Calu3 (cell line): ENCODE measurements at regions not wholly inside any gene's neighbourhood (a gene's known extent, or its start where the extent isn't known, plus 50 kb on each side); places are given as distances from the start of the nearest gene placed in this dataset.
A peak's percentile ranks its signal among the peaks of the same experiment; 100 is the strongest.

ENCODE experiments used
- BruUV-seq: library from RNA; stranded (reverse); fragments of 400-500 nt; replicated peaks from 2 replicates; lab custom pipeline; 2021; lab: Mats Ljungman, UMichigan
- CTCF ChIA-PET: fragments of 300-600 bp; sonication (Branson Sonifier 250); formaldehyde crosslinking; loops from one replicate; lab custom pipeline; 2022; ENCODE audit warnings: antibody characterized with exemption; lab: Charles Lee
- DNase-seq: peaks from one replicate; pipeline ENCODE4 v3.0.0; 2022
- H3K27ac Mint-ChIP-seq: one replicate; pipeline ENCODE4 v1.8.0; 2022; ENCODE audit warnings: mixed read lengths; ENCODE audit not compliant: unreplicated experiment
- H3K27me3 Mint-ChIP-seq: one replicate; pipeline ENCODE4 v1.8.0; 2022; ENCODE audit warnings: mixed read lengths; ENCODE audit not compliant: unreplicated experiment
- H3K36me3 Mint-ChIP-seq: one replicate; pipeline ENCODE4 v1.8.0; 2022; ENCODE audit warnings: mild to moderate bottlenecking, moderate library complexity, mixed read lengths; ENCODE audit not compliant: insufficient read depth, unreplicated experiment
- H3K4me1 Mint-ChIP-seq: one replicate; pipeline ENCODE4 v1.8.0; 2022; ENCODE audit warnings: mild to moderate bottlenecking, low read depth, mixed read lengths; ENCODE audit not compliant: unreplicated experiment
- H3K4me3 Mint-ChIP-seq: one replicate; pipeline ENCODE4 v1.8.0; 2022; ENCODE audit warnings: mild to moderate bottlenecking, low read depth, moderate library complexity, mixed read lengths; ENCODE audit not compliant: unreplicated experiment
- H3K9me3 Mint-ChIP-seq: one replicate; pipeline ENCODE4 v1.8.0; 2022; ENCODE audit warnings: low read depth, mixed read lengths; ENCODE audit not compliant: unreplicated experiment
- intact Hi-C: fragments of 100-400 bp; cut with micrococcal nuclease; formaldehyde crosslinking; loops from one replicate; pipeline ENCODE4 v1.10.0; 2022; ENCODE audit not compliant: unreplicated experiment
- TF ChIP-seq, protein P1 (sequence below): fragments of 200-600 bp; IDR thresholded peaks from one replicate; pipeline ENCODE4 v1.8.0; 2022; ENCODE audit warnings: antibody characterized with exemption; ENCODE audit not compliant: unreplicated experiment

DNA sequence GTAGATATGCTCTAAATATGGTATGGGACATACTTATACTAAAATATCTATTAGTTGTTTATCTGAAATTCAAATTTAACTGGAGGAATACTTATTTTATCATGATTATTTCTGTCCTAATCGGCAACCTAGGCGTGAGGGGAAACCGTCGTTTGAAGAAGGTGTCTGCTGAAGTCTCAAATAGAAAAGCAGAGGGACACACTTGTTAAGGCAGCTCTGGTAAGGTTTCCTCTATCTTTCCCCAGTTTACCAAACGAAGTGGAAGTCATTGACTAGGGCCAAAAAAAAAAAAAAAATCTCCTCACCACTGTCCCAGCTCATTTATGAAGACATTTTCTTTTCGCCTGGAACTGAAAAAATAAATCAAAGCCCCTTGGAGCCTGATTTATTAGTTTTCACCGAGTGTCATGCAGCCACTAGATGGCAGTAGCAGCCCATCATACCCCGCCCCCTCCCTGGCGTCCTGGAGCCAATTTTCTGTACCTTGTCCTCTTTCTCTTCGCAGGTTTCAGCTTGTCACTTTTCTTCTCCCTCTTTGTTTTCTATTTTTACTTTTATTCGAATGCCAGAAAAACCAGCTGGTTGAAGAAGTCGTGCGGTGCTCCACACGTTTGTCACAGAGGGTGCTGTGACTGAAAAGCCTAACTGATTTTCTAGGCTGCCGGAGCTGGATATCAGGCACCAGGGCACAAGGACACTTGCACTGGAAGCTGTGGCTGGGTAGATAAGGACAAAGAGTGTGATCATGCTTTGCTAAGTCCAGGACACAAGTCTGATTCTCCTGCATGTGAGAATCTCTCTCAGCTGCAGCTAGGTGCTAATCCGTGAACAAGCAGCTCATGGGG lies 238.7 kb downstream of the ZPLD1 start:
- H3K4me3 Mint-ChIP-seq: peak overlapping the region; percentile 64
- H3K4me1 Mint-ChIP-seq: peaks cover 8% of the 10 kb centered on the region

DNA sequence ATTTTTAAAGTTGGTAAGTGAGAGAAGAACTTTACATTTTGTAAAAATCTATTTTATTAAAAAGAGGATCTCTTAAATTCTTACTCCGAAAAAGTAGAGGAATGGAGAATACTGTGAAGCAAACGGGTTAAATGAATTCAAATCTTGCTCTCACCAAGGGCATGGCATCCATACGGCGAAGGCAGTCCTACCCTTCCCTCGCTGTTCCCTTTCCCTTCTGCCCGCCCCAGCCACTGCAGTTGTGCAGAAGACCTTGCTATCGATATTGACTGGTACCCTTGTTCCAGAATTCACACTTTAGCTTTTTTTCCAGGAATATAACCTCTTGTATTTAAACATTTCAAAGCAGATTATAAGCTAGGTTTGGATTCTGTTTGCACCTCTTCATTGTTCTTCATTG lies 239.5 kb downstream of the ZPLD1 start:
- DNase-seq: no peak
- Mint-ChIP-seq H3K27ac (no peak overlapping the region), H3K36me3 (peaks cover 4% of the 10 kb centered on the region), H3K27me3 (no peaks in the 10 kb centered on the region), H3K4me3 (no peak overlapping the region), H3K4me1 (peaks cover 8% of the 10 kb centered on the region), H3K9me3 (no peaks in the 10 kb centered on the region)
- CTCF ChIA-PET: interaction anchor here (1.3 to 1.4 kb wide), 2 partner anchors 49 to 445 kb away, joined by 3 to 6 read pairs; no protein-coding TSS in a partner anchor
- no TSS peak for BruUV-seq
- intact Hi-C loops: loop anchor here (5.0 to 10.0 kb wide), 5 partner anchors 453 to 1788 kb away; no protein-coding TSS in a partner anchor
- TF ChIP-seq, protein P1, sequence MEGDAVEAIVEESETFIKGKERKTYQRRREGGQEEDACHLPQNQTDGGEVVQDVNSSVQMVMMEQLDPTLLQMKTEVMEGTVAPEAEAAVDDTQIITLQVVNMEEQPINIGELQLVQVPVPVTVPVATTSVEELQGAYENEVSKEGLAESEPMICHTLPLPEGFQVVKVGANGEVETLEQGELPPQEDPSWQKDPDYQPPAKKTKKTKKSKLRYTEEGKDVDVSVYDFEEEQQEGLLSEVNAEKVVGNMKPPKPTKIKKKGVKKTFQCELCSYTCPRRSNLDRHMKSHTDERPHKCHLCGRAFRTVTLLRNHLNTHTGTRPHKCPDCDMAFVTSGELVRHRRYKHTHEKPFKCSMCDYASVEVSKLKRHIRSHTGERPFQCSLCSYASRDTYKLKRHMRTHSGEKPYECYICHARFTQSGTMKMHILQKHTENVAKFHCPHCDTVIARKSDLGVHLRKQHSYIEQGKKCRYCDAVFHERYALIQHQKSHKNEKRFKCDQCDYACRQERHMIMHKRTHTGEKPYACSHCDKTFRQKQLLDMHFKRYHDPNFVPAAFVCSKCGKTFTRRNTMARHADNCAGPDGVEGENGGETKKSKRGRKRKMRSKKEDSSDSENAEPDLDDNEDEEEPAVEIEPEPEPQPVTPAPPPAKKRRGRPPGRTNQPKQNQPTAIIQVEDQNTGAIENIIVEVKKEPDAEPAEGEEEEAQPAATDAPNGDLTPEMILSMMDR: no peak

More for the DNA sequence above, 238.7 kb downstream of the ZPLD1 start:
- TF ChIP-seq, protein P1: peak; percentile 75
- H3K27ac Mint-ChIP-seq: peak overlapping the region; percentile 52
- H3K27me3 Mint-ChIP-seq: no peaks in the 10 kb centered on the region
- DNase-seq: peak; percentile 73
- CTCF ChIA-PET: interaction anchor here (0.6 to 1.4 kb wide), 11 partner anchors 49 to 1941 kb away, joined by 3 to 8 read pairs (median 3); no protein-coding TSS in a partner anchor
- peaks cover 4% of the 10 kb centered on the region for H3K36me3 Mint-ChIP-seq
- no peaks in the 10 kb centered on the region for H3K9me3 Mint-ChIP-seq
- intact Hi-C loops: loop anchor here (1.0 to 10.0 kb wide), 6 partner anchors 68 to 1789 kb away; no protein-coding TSS in a partner anchor
- no TSS peak for BruUV-seq

DNA sequence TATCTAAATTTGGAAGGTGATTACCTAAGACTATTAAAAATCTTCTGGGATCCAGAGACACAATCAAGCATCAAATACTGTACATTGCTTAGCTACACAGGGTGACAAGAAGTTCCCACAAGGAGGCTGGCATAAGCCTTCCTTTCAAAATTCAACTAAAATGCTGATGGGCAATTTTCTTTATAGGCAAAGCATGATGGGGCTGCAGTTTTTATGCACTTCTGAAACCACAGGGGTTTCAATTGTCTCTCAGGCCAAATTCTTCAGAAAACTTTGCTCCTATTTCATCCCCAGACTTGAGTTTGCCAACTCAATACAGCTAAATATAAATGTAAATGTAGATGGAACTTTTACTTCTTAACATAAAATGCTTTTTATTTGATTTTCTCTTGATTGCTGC lies 241.6 kb downstream of the ZPLD1 start:
- Mint-ChIP-seq H3K27me3 (no peaks in the 10 kb centered on the region), H3K9me3 (no peaks in the 10 kb centered on the region), H3K27ac (no peak overlapping the region), H3K4me3 (no peak overlapping the region), H3K4me1 (peaks cover 8% of the 10 kb centered on the region), H3K36me3 (peaks cover 4% of the 10 kb centered on the region)
- no peak for DNase-seq
- no TSS peak for BruUV-seq
- intact Hi-C loops: loop anchor here (10.0 kb wide), 3 partner anchors 618 to 818 kb away; no protein-coding TSS in a partner anchor
- TF ChIP-seq, protein P1: no peak
- CTCF ChIA-PET: no interaction called here

DNA sequence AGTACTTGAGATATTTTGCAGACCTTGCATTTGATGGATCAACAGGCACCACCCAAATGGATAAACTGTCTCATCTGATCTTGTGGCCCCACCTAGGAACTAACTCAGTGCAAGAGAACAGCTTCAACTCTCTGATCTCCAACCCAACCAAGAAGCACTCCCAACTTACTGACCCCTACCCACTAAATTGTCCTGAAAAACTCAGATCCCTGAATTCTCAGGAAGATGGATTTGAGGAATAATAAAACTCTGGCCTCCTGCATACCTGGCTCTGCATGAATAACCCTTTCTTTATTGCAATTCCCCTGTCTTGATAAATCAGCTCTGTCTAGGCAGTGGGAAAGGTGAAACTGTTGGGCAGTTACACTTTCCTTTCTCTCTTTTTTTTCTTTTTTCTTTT lies 247.9 kb downstream of the ZPLD1 start:
- TF ChIP-seq, protein P1: no peak
- intact Hi-C loops: no loop called here
- Mint-ChIP-seq H3K9me3 (no peaks in the 10 kb centered on the region), H3K27me3 (no peaks in the 10 kb centered on the region), H3K36me3 (no peaks in the 10 kb centered on the region), H3K4me1 (no peaks in the 10 kb centered on the region), H3K4me3 (no peak overlapping the region), H3K27ac (no peak overlapping the region)
- CTCF ChIA-PET: no interaction called here
- no peak for DNase-seq
- BruUV-seq: no TSS peak
